HUES48 (cell line): ENCODE measurements at regions not wholly inside any gene's neighbourhood (a gene's known extent, or its start where the extent isn't known, plus 50 kb on each side); places are given as distances from the start of the nearest gene placed in this dataset.
"Not testable (repeated sequence)": the region's sequence is repeated elsewhere in the genome, so short reads cannot be mapped to it uniquely, and the experiment has no call there.

Experiments
- H3K27ac ChIP-seq: one replicate; pipeline ENCODE4 v1.7.0; 2013; ENCODE audit warnings: low read depth, low read length, inconsistent platforms
- H3K27me3 ChIP-seq: 2 replicates; pipeline ENCODE4 v1.6.1; 2013; ENCODE audit warnings: mild to moderate bottlenecking, low read length; ENCODE audit not compliant: control insufficient read depth, insufficient read depth
- H3K36me3 ChIP-seq: 2 replicates; pipeline ENCODE4 v1.6.1; 2013; ENCODE audit warnings: low read length; ENCODE audit not compliant: control insufficient read depth, insufficient read depth
- H3K4me1 ChIP-seq: 2 replicates; pipeline ENCODE4 v1.6.1; 2013; ENCODE audit warnings: mild to moderate bottlenecking, low read length; ENCODE audit not compliant: control insufficient read depth, insufficient read depth
- H3K4me3 ChIP-seq: 2 replicates; pipeline ENCODE4 v1.5.1; 2013; ENCODE audit warnings: mild to moderate bottlenecking, low read depth, low read length
- H3K9ac ChIP-seq: 2 replicates; pipeline ENCODE4 v1.6.1; 2013; ENCODE audit warnings: mild to moderate bottlenecking, low read depth, low read length, moderate library complexity
- H3K9me3 ChIP-seq: 2 replicates; pipeline ENCODE4 v1.6.1; 2013; ENCODE audit warnings: low read length; ENCODE audit not compliant: control insufficient read depth, insufficient read depth

DNA sequence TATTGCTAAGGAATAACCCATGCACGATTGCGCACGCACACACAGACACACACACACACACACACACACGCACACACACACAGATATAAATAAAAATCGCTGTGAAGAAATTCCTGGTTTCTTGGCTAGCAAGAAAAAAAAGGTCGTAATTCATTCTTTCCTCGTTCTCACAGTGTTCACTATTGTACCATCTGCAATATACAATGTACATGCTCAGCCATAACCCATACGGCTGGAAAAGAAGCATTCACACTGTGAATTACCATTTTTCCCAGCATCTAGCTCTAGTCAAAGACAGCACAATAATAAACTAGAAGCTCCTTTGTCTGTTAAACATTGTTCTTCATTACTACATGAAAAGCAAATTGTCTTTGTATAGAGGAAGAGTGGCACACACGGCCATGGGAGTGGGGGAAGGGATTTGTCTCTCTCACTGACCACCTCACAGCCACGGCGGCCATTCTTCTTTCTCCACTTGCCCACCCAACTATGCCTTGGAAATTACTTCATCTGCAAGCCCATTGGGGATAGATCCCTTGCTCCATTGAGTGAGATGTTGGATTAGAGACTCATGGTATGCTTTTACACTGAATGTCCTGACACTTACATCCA is 115.3 kb upstream of the ID4 start:
- Histone ChIP-seq H3K4me3 (no peak overlapping the region), H3K9me3 (no peaks in the 10 kb centered on the region), H3K9ac (no peak overlapping the region), H3K36me3 (no peaks in the 10 kb centered on the region), H3K27me3 (no peaks in the 10 kb centered on the region), H3K4me1 (peaks cover 24% of the 10 kb centered on the region), H3K27ac (no peak overlapping the region)

DNA sequence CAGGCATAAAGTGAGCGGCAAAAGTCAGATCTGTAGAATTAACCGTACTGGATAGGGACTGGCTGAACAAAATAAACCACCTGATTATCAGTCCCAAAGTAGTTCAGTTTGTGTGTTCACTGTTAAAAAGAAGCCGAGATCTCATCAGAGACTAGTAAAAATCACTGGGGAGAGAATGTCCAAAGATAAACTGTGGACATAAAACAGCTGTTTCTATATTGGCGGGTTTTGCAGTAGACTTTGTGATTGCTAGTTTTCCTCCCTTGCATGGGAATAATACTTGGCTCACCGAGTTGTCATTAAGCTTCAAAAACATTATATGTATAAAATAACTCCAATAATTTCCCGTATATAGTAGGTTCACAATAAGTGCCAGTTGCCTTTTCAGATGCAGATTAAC is 114.2 kb upstream of the ID4 start:
- H3K27me3 ChIP-seq, result no peaks in the 10 kb centered on the region
- H3K9me3 ChIP-seq, result no peaks in the 10 kb centered on the region
- H3K9ac ChIP-seq, result no peak overlapping the region
- H3K27ac ChIP-seq, result no peak overlapping the region
- no peaks in the 10 kb centered on the region for H3K36me3 ChIP-seq
- peaks cover 24% of the 10 kb centered on the region for H3K4me1 ChIP-seq
- H3K4me3 ChIP-seq, result no peak overlapping the region

DNA sequence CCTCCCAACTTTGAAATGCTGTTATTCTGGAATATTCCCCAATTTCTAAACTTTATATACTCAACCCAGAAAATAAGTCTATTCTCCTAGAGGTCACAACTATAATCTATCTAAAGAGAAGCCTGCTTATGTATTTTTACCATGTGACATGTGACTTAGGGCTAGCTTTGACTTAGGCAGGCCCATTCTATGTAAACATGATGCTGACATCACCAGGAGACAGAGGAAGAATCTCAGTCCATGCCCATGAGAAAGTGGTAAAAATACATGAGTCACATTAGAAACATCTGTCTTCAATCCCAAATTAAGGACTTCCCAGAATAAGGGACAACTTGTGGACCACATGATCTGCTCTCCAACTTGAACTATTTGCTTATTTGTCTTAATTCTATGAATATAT is 113.6 kb upstream of the ID4 start:
- Histone ChIP-seq H3K9ac (no peak overlapping the region), H3K9me3 (no peaks in the 10 kb centered on the region), H3K4me3 (no peak overlapping the region), H3K4me1 (peaks cover 24% of the 10 kb centered on the region), H3K36me3 (no peaks in the 10 kb centered on the region), H3K27ac (no peak overlapping the region), H3K27me3 (no peaks in the 10 kb centered on the region)

DNA sequence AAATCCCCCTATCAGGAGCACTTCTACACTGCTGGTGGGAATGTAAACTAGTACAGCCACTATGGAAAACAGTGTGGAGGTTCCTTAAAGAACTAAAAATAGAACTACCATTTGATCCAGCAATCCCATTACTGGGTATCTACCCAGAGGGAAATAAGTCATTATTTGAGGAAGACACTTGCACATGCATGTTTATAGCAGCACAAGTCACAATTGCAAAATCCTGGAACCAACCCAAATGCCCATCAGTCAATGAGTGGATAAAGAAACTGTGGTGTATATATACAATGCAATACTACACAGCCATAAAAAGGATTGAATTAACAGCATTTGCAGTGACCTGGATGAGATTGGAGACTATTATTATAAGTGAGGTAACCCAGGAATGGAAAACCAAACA is 111.7 kb upstream of the ID4 start:
- H3K27ac ChIP-seq, H3K9ac ChIP-seq, H3K27me3 ChIP-seq, H3K4me1 ChIP-seq, H3K4me3 ChIP-seq, H3K9me3 ChIP-seq, H3K36me3 ChIP-seq: not testable (repeated sequence)

DNA sequence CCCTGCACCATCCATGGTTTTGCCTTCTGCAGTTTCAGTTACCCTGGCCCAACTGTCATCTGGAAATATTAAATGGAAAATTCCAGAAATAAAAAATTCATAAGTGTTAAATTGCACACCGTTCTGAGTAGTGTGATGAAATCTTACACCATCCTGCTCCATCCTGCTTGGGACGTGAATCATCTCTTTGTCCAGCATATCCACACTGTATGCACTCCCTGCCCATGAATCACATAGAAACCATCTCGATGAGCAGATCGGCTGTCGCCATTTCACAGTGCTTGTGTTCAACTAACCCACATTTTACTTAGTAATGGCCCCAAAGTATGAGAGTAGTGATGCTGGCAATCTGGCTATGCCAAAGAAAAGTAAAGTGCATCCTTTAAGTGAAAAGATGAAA is 105.9 kb upstream of the ID4 start:
- H3K4me1 ChIP-seq, result peaks cover 40% of the 10 kb centered on the region
- no peak overlapping the region for H3K9ac ChIP-seq
- no peaks in the 10 kb centered on the region for H3K27me3 ChIP-seq
- H3K36me3 ChIP-seq, result no peaks in the 10 kb centered on the region
- H3K27ac ChIP-seq, result no peak overlapping the region
- peaks cover 5% of the 10 kb centered on the region for H3K9me3 ChIP-seq
- H3K4me3 ChIP-seq, result no peak overlapping the region

DNA sequence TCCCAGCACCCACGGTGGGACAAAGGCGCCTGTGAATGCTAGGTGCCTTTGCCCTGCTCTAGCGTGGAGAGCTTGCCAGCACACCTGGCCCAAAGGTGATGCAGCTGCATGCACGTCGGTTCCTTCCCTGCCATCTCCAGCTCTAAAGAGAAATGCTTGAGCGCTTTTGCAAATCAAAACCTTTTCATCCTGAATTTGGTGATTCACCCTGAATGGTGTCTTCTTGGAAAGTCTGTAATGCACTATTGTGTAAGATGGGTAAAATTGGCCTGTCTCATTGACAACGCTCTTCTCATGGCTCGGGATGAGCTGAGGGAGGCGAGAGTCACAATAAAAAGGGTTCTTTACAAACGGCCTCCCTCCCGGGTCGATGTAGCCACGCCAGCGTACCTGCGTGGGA is 103.1 kb upstream of the ID4 start:
- Histone ChIP-seq H3K27me3 (no peaks in the 10 kb centered on the region), H3K4me1 (peaks cover 44% of the 10 kb centered on the region), H3K4me3 (no peak overlapping the region), H3K9ac (no peak overlapping the region; the same call in 1 of the 2 replicates), H3K9me3 (peaks cover 5% of the 10 kb centered on the region), H3K36me3 (no peaks in the 10 kb centered on the region), H3K27ac (peak overlapping the region; percentile 52)

DNA sequence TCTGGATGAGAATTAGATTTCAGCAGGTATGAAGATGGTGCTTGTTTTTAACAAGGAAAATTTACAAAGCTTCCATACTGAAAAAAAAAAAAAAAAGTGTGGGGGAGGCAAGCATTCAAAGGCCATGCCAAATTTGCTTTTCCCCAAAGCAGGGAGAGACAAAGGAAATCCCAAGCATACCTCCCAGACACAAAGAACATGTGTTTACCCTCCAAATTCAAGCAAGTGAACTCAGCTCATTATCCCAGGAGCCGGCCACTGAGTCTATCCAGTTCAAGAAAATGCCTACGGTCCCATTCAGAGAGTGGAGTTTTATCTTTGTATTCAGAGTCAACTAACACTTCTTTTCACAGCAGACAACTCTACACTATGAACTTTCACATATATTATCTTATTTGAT is 102.7 kb upstream of the ID4 start:
- Histone ChIP-seq H3K9me3 (peaks cover 5% of the 10 kb centered on the region), H3K27ac (peak overlapping the region; percentile 52), H3K9ac (no peak overlapping the region; the same call in 1 of the 2 replicates), H3K4me3 (no peak overlapping the region), H3K4me1 (peaks cover 44% of the 10 kb centered on the region), H3K27me3 (no peaks in the 10 kb centered on the region), H3K36me3 (no peaks in the 10 kb centered on the region)

DNA sequence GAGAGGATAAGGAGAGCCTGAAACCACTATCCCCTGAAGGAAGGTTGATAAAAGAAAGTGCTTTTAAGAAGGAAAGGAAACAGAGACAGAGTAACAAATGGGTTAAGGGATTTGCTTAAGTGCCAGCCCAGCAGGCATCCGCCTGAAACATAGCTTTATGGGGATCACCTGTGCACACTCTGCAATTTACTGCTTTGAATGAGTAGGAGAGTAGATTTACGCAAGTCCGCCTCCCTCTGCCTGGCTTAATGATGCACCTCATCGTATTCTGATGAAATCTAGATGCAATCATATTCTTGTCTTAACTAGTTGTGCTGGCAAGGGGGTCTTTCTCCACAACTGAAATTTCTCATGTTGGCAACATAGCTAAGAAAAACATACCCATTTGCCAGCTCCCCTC is 101.1 kb upstream of the ID4 start:
- H3K27ac ChIP-seq, result no peak overlapping the region

DNA sequence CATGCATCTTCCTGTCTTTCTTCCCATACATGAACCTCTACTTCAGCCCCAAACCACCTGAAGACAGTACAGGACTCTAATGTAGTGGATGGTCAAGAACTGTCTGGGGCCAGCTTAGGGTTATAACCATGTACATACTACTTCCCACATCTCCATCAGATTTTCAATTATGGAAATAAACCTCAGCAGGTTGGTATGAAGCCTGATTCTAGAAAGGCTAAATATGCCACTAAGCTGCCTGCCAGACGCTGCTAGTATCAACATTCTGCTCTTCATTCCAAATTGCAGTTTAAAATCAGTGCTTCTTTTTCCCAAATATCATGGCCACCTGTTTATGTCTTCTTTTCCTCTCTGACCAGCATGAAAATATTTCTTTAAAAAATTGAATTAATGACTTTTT is 99.2 kb upstream of the ID4 start:
- H3K9ac ChIP-seq, result no peak overlapping the region
- H3K36me3 ChIP-seq, result no peaks in the 10 kb centered on the region
- H3K9me3 ChIP-seq, result no peaks in the 10 kb centered on the region
- no peak overlapping the region for H3K27ac ChIP-seq
- H3K4me1 ChIP-seq, result peaks cover 43% of the 10 kb centered on the region
- H3K4me3 ChIP-seq, result no peak overlapping the region
- H3K27me3 ChIP-seq, result no peaks in the 10 kb centered on the region

More for the DNA sequence above, 101.1 kb upstream of the ID4 start:
- H3K4me1 ChIP-seq, result peaks cover 50% of the 10 kb centered on the region
- no peaks in the 10 kb centered on the region for H3K27me3 ChIP-seq
- H3K9me3 ChIP-seq, result no peaks in the 10 kb centered on the region
- H3K36me3 ChIP-seq, result no peaks in the 10 kb centered on the region
- H3K9ac ChIP-seq, result no peak overlapping the region
- H3K4me3 ChIP-seq, result no peak overlapping the region

DNA sequence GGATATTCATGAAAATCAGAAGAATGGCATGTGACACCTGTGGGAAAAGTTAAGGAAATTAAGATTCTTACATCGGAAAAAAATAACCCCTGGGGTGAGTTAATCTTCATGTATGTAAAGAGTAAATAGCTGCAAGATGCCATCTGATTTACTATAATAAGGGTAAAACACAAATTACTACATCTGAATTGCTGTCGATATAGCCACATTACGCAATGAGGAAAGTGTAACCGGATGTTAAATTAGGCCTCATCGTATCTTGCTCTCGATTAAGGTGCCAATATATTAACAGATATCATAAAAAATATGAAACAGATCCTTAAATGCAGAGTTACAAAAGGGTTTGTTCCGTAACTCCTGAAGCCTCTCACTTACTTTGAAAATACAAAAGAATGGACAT is 87.4 kb upstream of the ID4 start:
- no peak overlapping the region for H3K9ac ChIP-seq
- no peaks in the 10 kb centered on the region for H3K36me3 ChIP-seq
- H3K4me1 ChIP-seq, result no peaks in the 10 kb centered on the region; the same call in 1 of the 2 replicates
- no peak overlapping the region for H3K27ac ChIP-seq
- H3K4me3 ChIP-seq, result no peak overlapping the region
- no peaks in the 10 kb centered on the region for H3K27me3 ChIP-seq
- H3K9me3 ChIP-seq, result no peaks in the 10 kb centered on the region

DNA sequence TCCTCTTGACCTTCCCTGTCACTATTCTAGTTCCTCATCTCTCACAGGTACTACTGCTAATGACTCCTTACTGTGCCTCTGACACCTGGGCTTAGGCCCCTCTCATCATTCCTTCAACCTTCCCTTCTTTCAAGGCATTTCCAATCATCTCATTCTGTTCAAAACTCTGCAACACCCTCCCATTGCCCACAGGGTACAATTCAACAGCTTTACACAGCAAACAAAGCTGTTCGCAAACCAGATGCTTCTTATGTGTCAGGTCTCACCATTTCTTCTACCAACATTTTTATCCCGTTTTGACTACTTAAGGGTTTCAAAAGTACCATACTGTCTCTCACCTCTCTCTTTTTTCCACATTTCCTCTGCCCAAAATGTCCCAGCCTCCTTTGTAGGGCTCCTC is 84.4 kb upstream of the ID4 start:
- H3K4me3 ChIP-seq, result no peak overlapping the region
- no peak overlapping the region for H3K27ac ChIP-seq
- no peaks in the 10 kb centered on the region for H3K9me3 ChIP-seq
- peaks cover 5% of the 10 kb centered on the region for H3K4me1 ChIP-seq
- no peak overlapping the region for H3K9ac ChIP-seq
- no peaks in the 10 kb centered on the region for H3K36me3 ChIP-seq
- H3K27me3 ChIP-seq, result no peaks in the 10 kb centered on the region

DNA sequence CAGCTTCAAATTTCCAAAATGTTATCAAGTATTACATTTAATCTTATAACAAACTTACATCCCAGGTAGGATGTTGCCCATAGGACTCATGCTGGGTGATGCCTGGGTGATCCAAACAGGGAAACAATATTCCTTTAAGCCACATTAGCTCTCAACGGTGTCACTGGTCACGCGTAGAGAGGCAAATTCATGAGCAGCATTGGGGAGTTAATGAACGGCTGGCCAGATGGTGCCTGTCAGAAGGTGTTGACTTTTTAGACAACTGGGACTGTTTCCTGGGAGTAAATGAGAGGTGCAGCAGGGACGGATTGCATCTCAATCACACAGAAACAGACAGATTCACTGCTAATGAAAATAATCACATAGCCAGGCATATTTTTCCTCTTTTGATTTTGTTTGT is 83.3 kb upstream of the ID4 start:
- H3K27me3 ChIP-seq, result no peaks in the 10 kb centered on the region
- peaks cover 5% of the 10 kb centered on the region for H3K4me1 ChIP-seq
- H3K27ac ChIP-seq, result no peak overlapping the region
- no peaks in the 10 kb centered on the region for H3K9me3 ChIP-seq
- H3K9ac ChIP-seq, result no peak overlapping the region
- no peak overlapping the region for H3K4me3 ChIP-seq
- no peaks in the 10 kb centered on the region for H3K36me3 ChIP-seq
